ENCODE measurements at regions not wholly inside any gene's neighbourhood (a gene's known extent, or its start where the extent isn't known, plus 50 kb on each side); places are given as distances from the start of the nearest gene placed in this dataset.

DNA sequence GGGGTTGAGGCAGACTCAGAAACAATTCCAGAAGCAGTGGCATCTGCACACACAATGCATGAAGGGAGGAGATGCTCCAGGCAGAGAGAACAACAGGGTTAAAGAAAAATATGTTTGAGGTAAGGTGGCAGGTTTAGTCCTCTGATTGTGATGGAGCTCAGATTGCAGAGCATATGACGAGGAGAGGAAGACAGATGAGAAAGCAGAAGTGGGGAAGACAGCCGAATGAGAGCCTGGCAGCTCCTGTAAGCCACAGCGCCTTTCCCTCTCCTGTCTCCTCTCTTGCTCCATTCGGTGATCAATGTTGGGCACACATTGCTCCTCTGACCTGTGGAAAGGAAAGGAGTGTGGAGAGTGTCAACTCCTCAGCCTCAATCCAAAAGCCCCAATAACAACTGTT, 372.2 kb downstream of the GXYLT1 start:
- TF ChIP-seq, protein P1, sequence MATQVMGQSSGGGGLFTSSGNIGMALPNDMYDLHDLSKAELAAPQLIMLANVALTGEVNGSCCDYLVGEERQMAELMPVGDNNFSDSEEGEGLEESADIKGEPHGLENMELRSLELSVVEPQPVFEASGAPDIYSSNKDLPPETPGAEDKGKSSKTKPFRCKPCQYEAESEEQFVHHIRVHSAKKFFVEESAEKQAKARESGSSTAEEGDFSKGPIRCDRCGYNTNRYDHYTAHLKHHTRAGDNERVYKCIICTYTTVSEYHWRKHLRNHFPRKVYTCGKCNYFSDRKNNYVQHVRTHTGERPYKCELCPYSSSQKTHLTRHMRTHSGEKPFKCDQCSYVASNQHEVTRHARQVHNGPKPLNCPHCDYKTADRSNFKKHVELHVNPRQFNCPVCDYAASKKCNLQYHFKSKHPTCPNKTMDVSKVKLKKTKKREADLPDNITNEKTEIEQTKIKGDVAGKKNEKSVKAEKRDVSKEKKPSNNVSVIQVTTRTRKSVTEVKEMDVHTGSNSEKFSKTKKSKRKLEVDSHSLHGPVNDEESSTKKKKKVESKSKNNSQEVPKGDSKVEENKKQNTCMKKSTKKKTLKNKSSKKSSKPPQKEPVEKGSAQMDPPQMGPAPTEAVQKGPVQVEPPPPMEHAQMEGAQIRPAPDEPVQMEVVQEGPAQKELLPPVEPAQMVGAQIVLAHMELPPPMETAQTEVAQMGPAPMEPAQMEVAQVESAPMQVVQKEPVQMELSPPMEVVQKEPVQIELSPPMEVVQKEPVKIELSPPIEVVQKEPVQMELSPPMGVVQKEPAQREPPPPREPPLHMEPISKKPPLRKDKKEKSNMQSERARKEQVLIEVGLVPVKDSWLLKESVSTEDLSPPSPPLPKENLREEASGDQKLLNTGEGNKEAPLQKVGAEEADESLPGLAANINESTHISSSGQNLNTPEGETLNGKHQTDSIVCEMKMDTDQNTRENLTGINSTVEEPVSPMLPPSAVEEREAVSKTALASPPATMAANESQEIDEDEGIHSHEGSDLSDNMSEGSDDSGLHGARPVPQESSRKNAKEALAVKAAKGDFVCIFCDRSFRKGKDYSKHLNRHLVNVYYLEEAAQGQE (IDR thresholded peaks at IDR 0.05; ENCODE audit: low read depth), result no peak
- TF ChIP-seq TAF1 (IDR thresholded peaks at IDR 0.05; ENCODE audit: low read depth), result no peak
- TF ChIP-seq EP300 (IDR thresholded peaks at IDR 0.05; ENCODE audit: borderline replicate concordance), result no peak
- no peak for TF ChIP-seq CEBPB (IDR thresholded peaks at IDR 0.05)
- no peak for TF ChIP-seq CREB1 (IDR thresholded peaks at IDR 0.05; ENCODE audit: low read depth)
- TF ChIP-seq NFIC (IDR thresholded peaks at IDR 0.05), result no peak
- TF ChIP-seq MAX (IDR thresholded peaks at IDR 0.05), result no peak
- TF ChIP-seq YY1 (IDR thresholded peaks at IDR 0.05; ENCODE audit: low read depth), result no peak
- no peak for TF ChIP-seq FOXM1 (IDR thresholded peaks at IDR 0.05; ENCODE audit: borderline replicate concordance, low read depth)
- TF ChIP-seq TCF12 (IDR thresholded peaks at IDR 0.05; ENCODE audit: low read depth), result no peak

Measured in Ishikawa (cell line).